HL-60 (cell line): ENCODE measurements at regions not wholly inside any gene's neighbourhood (a gene's known extent, or its start where the extent isn't known, plus 50 kb on each side); places are given as distances from the start of the nearest gene placed in this dataset.

Experiments used
- DNase-seq, 2 experiments: peaks; one replicate each; pipeline ENCODE4 v3.0.0-alpha.2; 2010 to 2020; ENCODE audit warnings: low read depth in 1 of 2, low spot score in 1 of 2
- H3K27ac ChIP-seq: fragments of 250-450 bp; sonication (Bioruptor Pico); replicated peaks from 2 replicates; pipeline ENCODE4 v1.5.1; 2020; ENCODE audit warnings: mild to moderate bottlenecking, moderate library complexity
- H3K27me3 ChIP-seq: fragments of 250-450 bp; sonication (Bioruptor Pico); 2 replicates; pipeline ENCODE4 v1.5.1; 2021; ENCODE audit warnings: mild to moderate bottlenecking, moderate library complexity; ENCODE audit not compliant: insufficient read depth, poor library complexity, severe bottlenecking
- H3K4me3 ChIP-seq: replicated peaks from 2 replicates; pipeline ENCODE4 v1.5.1; 2011; ENCODE audit warnings: mild to moderate bottlenecking, control low read depth, low read length; ENCODE audit not compliant: insufficient read depth
- GABPA ChIP-seq: IDR thresholded peaks from 2 replicates; pipeline ENCODE4 v1.6.1; 2012; ENCODE audit warnings: low read depth
- POLR2AphosphoS5 ChIP-seq: IDR thresholded peaks from 2 replicates; pipeline ENCODE4 v1.6.1; 2012; ENCODE audit warnings: low read depth
- SPI1 ChIP-seq: IDR thresholded peaks from 2 replicates; pipeline ENCODE4 v1.6.1; 2012; ENCODE audit warnings: low read depth, mild to moderate bottlenecking, borderline replicate concordance
- TF ChIP-seq, protein P1 (sequence below): IDR thresholded peaks from one replicate; pipeline ENCODE4 v1.5.1; 2011; ENCODE audit warnings: low read length, control low read depth, inconsistent platforms; ENCODE audit not compliant: insufficient read depth
- TF ChIP-seq, protein P2 (sequence below): IDR thresholded peaks from 2 replicates; pipeline ENCODE4 v1.6.1; 2012; ENCODE audit warnings: low read depth; ENCODE audit not compliant: insufficient replicate concordance

DNA sequence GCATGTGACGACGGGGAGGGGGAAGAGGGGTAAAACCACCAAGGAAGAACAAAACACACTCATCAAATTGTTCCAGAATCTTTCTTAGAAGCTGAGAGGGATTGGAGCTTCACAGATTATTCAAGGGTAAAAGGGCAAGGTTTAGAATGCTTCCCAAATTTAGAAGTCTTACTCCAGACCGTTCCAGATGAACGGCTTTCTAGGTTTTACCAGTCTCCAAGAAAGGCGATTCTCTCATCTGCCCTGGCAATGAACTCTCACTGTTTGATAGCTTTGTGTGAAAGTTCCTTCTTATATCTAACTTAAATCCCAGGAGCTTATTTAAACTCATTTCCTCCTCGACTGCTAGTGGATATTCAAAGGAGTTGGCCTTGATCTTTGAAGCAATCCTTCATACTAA, 124.3 kb upstream of the PRICKLE2 start:
- Histone ChIP-seq H3K27ac (no peak overlapping the region), H3K27me3 (no peaks in the 10 kb centered on the region), H3K4me3 (no peak overlapping the region)
- TF ChIP-seq POLR2AphosphoS5: no peak
- TF ChIP-seq, protein P1, sequence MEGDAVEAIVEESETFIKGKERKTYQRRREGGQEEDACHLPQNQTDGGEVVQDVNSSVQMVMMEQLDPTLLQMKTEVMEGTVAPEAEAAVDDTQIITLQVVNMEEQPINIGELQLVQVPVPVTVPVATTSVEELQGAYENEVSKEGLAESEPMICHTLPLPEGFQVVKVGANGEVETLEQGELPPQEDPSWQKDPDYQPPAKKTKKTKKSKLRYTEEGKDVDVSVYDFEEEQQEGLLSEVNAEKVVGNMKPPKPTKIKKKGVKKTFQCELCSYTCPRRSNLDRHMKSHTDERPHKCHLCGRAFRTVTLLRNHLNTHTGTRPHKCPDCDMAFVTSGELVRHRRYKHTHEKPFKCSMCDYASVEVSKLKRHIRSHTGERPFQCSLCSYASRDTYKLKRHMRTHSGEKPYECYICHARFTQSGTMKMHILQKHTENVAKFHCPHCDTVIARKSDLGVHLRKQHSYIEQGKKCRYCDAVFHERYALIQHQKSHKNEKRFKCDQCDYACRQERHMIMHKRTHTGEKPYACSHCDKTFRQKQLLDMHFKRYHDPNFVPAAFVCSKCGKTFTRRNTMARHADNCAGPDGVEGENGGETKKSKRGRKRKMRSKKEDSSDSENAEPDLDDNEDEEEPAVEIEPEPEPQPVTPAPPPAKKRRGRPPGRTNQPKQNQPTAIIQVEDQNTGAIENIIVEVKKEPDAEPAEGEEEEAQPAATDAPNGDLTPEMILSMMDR: no peak
- TF ChIP-seq, protein P2, sequence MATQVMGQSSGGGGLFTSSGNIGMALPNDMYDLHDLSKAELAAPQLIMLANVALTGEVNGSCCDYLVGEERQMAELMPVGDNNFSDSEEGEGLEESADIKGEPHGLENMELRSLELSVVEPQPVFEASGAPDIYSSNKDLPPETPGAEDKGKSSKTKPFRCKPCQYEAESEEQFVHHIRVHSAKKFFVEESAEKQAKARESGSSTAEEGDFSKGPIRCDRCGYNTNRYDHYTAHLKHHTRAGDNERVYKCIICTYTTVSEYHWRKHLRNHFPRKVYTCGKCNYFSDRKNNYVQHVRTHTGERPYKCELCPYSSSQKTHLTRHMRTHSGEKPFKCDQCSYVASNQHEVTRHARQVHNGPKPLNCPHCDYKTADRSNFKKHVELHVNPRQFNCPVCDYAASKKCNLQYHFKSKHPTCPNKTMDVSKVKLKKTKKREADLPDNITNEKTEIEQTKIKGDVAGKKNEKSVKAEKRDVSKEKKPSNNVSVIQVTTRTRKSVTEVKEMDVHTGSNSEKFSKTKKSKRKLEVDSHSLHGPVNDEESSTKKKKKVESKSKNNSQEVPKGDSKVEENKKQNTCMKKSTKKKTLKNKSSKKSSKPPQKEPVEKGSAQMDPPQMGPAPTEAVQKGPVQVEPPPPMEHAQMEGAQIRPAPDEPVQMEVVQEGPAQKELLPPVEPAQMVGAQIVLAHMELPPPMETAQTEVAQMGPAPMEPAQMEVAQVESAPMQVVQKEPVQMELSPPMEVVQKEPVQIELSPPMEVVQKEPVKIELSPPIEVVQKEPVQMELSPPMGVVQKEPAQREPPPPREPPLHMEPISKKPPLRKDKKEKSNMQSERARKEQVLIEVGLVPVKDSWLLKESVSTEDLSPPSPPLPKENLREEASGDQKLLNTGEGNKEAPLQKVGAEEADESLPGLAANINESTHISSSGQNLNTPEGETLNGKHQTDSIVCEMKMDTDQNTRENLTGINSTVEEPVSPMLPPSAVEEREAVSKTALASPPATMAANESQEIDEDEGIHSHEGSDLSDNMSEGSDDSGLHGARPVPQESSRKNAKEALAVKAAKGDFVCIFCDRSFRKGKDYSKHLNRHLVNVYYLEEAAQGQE: no peak
- no peak for TF ChIP-seq GABPA
- TF ChIP-seq SPI1: no peak
- no peak for DNase-seq

- DNase-seq: no peak
- Histone ChIP-seq H3K4me3 (no peak overlapping the region), H3K27ac (no peak overlapping the region), H3K27me3 (no peaks in the 10 kb centered on the region)
- TF ChIP-seq GABPA: no peak
- TF ChIP-seq, protein P2: no peak
- TF ChIP-seq POLR2AphosphoS5: no peak
- TF ChIP-seq, protein P1: no peak
- no peak for TF ChIP-seq SPI1
These were observed 120.1 kb upstream of the PRICKLE2 start for GRCh38 chr3:64345371-64345770.

DNA sequence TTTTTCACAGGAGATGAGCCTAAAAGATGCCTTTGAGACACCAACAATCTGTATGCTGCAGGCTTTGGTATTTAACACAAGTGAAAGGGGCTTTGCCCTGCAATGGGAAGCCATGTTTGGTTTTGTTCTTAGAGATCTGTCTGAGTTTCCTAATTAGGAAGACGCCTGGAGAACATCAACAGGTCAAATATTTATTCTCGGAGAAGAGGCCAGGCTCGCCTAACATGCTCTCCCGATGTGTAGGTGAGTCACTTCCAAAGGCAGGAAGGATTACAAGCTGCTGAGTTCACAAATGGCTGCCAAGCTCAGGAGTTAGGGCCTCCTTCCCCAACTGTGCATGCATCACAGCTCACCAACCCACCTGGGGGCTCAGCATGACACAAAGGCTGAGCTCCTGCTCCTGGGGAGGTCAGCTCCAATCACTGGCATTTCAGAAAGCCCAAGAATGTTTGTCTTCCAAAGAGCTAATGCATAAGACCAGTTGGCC, 119.5 kb upstream of the PRICKLE2 start:
- H3K4me3 ChIP-seq: no peak overlapping the region
- TF ChIP-seq GABPA (no peak), POLR2AphosphoS5 (no peak), SPI1 (no peak)
- TF ChIP-seq, protein P2: no peak
- TF ChIP-seq, protein P1: no peak
- H3K27ac ChIP-seq: no peak overlapping the region
- DNase-seq: no peak
- H3K27me3 ChIP-seq: no peaks in the 10 kb centered on the region
